ENCODE measurements at regions not wholly inside any gene's neighbourhood (a gene's known extent, or its start where the extent isn't known, plus 50 kb on each side); places are given as distances from the start of the nearest gene placed in this dataset.

GRCh38 chr20:10783707-10784553, 110.1 kb upstream of the JAG1 start (continued):
- TF ChIP-seq NFE2L2 (IDR thresholded peaks at IDR 0.05; ENCODE audit: low read depth, low read length): peak; percentile 85

- Histone ChIP-seq H3K36me3 (ENCODE audit: control insufficient read depth, insufficient read depth, low read length) (no peaks in the 10 kb centered on the region), H3K9me1 (ENCODE audit: insufficient read depth, low read length) (no peaks in the 10 kb centered on the region), H3K27ac (ENCODE audit: insufficient read depth, low read length) (no peak overlapping the region), H4K8ac (ENCODE audit: low read depth in 2 of 2, low read length in 2 of 2) (no peak overlapping the region), H4K91ac (ENCODE audit: insufficient read depth, low read depth, low read length) (no peak overlapping the region), H2AK9ac (replicated peaks; ENCODE audit: low read depth, low read length, poor library complexity) (no peak overlapping the region), H3K4me1 (ENCODE audit: control insufficient read depth, insufficient read depth, low read length) (no peaks in the 10 kb centered on the region; the same call in 1 of the 2 replicates), H4K5ac (ENCODE audit: low read depth, low read length) (no peak overlapping the region), H3K9ac (ENCODE audit: low read depth, low read length) (no peak overlapping the region), H3K18ac (ENCODE audit: low read depth, low read length) (no peak overlapping the region), H3K9me3 (ENCODE audit: control insufficient read depth, insufficient read depth, low read length) (no peaks in the 10 kb centered on the region), H3K23ac (ENCODE audit: low read depth, low read length) (no peak overlapping the region), H4K20me1 (ENCODE audit: insufficient read depth, low read length) (no peaks in the 10 kb centered on the region), H2BK120ac (ENCODE audit: low read depth, low read length) (no peak overlapping the region), H3K4me3 (ENCODE audit: insufficient read depth, low read depth, low read length) (no peak overlapping the region), H3K4me2 (ENCODE audit: low read depth, low read length) (no peak overlapping the region), H3K56ac (ENCODE audit: extremely low read depth, insufficient read depth, low read length) (no peak overlapping the region), H3K79me1 (ENCODE audit: low read depth in 1 of 2, low read length in 2 of 2) (no peaks in the 10 kb centered on the region), H2AK5ac (ENCODE audit: low read depth, low read length) (no peak overlapping the region), H2BK5ac (ENCODE audit: low read depth, low read length, poor library complexity, severe bottlenecking) (no peak overlapping the region), H2AFZ (replicated peaks; ENCODE audit: low read length, poor library complexity) (no peak overlapping the region), H3K4ac (ENCODE audit: low read depth, low read length) (no peak overlapping the region), H3K27me3 (ENCODE audit: control insufficient read depth, insufficient read depth, low read length) (peaks cover 2% of the 10 kb centered on the region; the same call in 1 of the 2 replicates), H2BK15ac (ENCODE audit: low read depth, low read length) (no peak overlapping the region), H3K14ac (replicated peaks; ENCODE audit: low read depth, low read length) (no peak overlapping the region), H2BK20ac (ENCODE audit: low read depth, low read length) (no peak overlapping the region)
- DNase-seq (no peak), ATAC-seq (ENCODE audit: low read depth) (no peak)
- BruUV-seq (replicated peaks): no TSS peak
- WGBS, 2 experiments (ENCODE audit: extremely low coverage in 2 of 2, insufficient read length in 1 of 2): no CpG with 5 or more reads among the region's 6 CpGs
- intact Hi-C loops (cut with micrococcal nuclease): no loop called here
- CTCF ChIA-PET: no interaction called here
- no peak for TF ChIP-seq RAD21 (IDR thresholded peaks at IDR 0.05; ENCODE audit: low read length)
- TF ChIP-seq SMC3 (IDR thresholded peaks at IDR 0.05; ENCODE audit: low read depth, low read length): no peak
- no peak for TF ChIP-seq MAZ (IDR thresholded peaks at IDR 0.05; ENCODE audit: borderline replicate concordance, low read depth, low read length)
- TF ChIP-seq RCOR1 (IDR thresholded peaks at IDR 0.05; ENCODE audit: insufficient replicate concordance, low read length): no peak
- TF ChIP-seq MXI1 (IDR thresholded peaks at IDR 0.05; ENCODE audit: borderline replicate concordance, low read depth, low read length): no peak
- TF ChIP-seq USF2 (IDR thresholded peaks at IDR 0.05; ENCODE audit: low read depth, low read length): no peak
- no peak for TF ChIP-seq MAFK (IDR thresholded peaks at IDR 0.05; ENCODE audit: low read depth, low read length)
- no peak for TF ChIP-seq POLR2A (IDR thresholded peaks at IDR 0.05; ENCODE audit: low read depth, low read length)
- no peak for TF ChIP-seq BHLHE40 (IDR thresholded peaks at IDR 0.05; ENCODE audit: low read depth, low read length)
- no peak for TF ChIP-seq FOS (IDR thresholded peaks at IDR 0.05; ENCODE audit: low read depth, low read length)
- in situ Hi-C loops (cut with MboI; ENCODE audit: low sequenced_read_pairs): no loop called here
- dilution Hi-C loops (cut with HindIII; ENCODE audit: low sequenced_read_pairs, unreplicated experiment): no loop called here
- POLR2A ChIA-PET (ENCODE audit: unreplicated experiment): no interaction called here
Measured at GRCh38 chr20:10784554-10785183, 110.9 kb upstream of the JAG1 start.
